ENCODE measurements at regions not wholly inside any gene's neighbourhood (a gene's known extent, or its start where the extent isn't known, plus 50 kb on each side); places are given as distances from the start of the nearest gene placed in this dataset.

- TF ChIP-seq, protein P1, sequence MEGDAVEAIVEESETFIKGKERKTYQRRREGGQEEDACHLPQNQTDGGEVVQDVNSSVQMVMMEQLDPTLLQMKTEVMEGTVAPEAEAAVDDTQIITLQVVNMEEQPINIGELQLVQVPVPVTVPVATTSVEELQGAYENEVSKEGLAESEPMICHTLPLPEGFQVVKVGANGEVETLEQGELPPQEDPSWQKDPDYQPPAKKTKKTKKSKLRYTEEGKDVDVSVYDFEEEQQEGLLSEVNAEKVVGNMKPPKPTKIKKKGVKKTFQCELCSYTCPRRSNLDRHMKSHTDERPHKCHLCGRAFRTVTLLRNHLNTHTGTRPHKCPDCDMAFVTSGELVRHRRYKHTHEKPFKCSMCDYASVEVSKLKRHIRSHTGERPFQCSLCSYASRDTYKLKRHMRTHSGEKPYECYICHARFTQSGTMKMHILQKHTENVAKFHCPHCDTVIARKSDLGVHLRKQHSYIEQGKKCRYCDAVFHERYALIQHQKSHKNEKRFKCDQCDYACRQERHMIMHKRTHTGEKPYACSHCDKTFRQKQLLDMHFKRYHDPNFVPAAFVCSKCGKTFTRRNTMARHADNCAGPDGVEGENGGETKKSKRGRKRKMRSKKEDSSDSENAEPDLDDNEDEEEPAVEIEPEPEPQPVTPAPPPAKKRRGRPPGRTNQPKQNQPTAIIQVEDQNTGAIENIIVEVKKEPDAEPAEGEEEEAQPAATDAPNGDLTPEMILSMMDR (conservative IDR thresholded peaks at IDR 0.05; ENCODE audit: low read depth, low read length) = no peak
- no peak for TF ChIP-seq EZH2 (IDR thresholded peaks at IDR 0.05; ENCODE audit: borderline replicate concordance, low read depth, low read length, poor library complexity, severe bottlenecking)
Measured at GRCh38 chr21:16711757-16712156, 801.1 kb upstream of the CXADR start.

Data from A673 (cell line).